Iris pigment epithelial cell (primary cell): ENCODE measurements at regions not wholly inside any gene's neighbourhood (a gene's known extent, or its start where the extent isn't known, plus 50 kb on each side); places are given as distances from the start of the nearest gene placed in this dataset.
"Not testable (repeated sequence)": the region's sequence is repeated elsewhere in the genome, so short reads cannot be mapped to it uniquely, and the experiment has no call there.

ENCODE experiments used
- DNase-seq: peaks from one replicate; pipeline ENCODE4 v3.0.0-alpha.2; 2011; ENCODE audit warnings: low read depth

- not testable (repeated sequence) for DNase-seq
Observed at GRCh38 chr11:67940440-67940839, 63.5 kb downstream of the UNC93B1 start.

GRCh38 chr11:67938964-67939363 is 64.9 kb downstream of the UNC93B1 start:
- DNase-seq, result not testable (repeated sequence)

DNA sequence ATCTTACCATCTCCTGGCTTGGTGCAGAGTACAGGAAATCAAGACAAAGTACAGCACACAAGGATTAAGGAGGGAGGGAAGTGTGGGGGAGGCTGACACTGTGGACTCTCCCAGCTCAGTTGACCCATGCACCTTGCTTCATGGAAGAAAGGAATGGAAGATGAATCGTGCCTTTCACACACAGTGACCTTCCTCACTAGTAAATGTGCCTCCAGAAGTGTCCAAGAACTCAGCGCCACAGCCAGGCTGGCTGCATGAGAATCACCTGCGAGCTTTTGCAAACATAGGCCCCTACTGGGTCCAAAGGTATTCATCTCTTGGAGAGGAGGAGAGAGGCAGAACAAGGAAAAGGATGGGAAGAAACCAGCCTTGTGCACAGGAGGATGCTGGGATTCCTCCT is 65.5 kb downstream of the UNC93B1 start:
- DNase-seq, result not testable (repeated sequence)

DNA sequence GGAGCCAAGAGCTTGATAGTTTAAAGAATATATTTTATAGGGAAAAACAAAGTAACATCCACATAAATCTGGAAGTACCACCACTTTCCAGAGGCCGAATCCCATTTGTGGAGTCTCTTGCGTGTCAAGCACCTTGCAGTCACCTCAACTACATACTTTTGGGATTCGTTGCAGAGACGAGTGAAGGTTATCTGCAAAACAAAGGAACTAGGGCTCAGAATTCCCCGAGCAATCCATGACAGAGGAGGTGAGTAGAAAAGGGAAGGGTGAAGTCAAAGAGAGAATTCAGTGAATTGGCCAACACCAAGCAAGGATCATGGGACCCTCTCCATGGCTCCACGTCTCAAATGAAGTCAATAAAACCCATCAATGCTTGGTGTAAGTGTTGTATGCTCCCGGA is 80.3 kb downstream of the UNC93B1 start:
- DNase-seq, result not testable (repeated sequence)

- DNase-seq, result not testable (repeated sequence)
Observed at GRCh38 chr11:67920546-67920945, 83.4 kb downstream of the UNC93B1 start.

- DNase-seq, result not testable (repeated sequence)
Observed at GRCh38 chr11:67912184-67912583, 91.7 kb downstream of the UNC93B1 start.

DNA sequence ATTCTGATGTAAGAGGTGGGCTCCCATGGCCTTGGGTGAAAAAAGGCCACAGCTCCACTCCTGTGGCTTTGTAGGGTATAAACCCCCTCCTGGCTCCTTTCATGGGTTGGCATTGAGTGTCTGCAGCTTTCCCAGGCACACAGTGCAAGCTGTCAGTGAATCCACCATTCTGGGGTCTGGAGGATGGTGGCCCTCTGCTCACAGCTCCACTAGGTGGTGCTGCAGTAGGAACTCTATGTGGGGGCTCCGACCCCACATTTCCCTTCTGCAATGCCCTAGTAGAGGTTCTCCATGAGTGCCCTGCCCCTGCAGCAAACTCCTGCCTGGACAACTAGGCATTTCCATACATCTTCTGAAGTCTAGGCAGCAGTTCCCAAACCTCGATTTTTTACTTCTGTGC is 92.7 kb downstream of the UNC93B1 start:
- DNase-seq, result not testable (repeated sequence)

DNA sequence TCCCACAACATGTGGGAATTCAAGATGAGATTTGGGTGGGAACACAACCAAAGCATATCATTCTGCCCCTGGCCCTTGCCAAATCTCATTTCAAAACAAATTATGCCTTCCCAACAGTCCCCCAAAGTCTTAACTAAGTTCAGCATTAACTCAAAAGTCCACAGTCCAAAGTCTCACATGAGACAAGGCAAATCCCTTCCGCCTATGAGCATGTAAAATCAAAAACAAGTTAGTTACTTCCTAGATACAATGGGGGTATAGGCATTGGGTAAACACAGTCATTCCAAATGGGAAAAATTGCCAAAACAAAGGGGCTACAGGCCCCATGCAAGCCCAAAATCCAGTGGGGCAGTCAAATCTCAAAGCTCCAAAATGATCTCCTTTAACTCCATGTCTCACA is 93.1 kb downstream of the UNC93B1 start:
- DNase-seq, result not testable (repeated sequence)

DNA sequence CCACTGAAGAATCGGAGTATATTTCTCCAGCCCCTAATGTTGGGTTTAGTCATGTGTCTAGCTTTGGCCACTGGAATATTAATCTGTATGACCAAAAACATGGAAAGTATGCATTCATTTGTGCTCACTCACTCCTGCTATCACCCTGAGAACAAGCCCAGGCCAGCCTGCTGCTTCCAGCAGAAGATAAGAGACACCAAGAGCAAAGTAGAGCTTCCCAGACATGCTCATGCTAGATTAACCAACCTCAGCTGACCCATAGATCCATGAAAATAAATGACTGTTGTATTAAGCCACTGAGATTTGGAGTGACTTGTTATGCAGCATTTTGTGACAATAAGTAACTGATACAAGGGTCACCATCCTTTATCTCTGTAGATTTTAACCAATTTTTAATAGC is 96.9 kb downstream of the UNC93B1 start:
- DNase-seq, result peak; percentile 36

DNA sequence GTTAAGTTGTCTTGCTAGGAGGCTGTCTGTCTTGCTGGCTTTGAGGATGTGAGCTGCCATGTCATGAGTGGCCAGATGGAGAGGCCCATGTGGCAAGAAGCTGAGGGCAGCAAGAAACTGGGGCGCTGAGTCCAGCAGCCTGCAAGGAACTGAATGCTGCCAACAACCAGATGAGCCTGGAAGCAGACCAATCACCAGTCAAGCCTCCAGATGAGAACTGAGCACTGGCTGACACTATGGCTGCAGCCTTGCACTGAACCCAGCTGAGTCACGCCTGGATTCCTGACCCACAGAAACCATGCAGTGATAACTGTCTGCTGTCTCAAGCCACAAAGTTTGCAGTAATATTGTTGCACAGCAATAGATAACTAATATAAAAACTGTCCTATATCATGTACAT is 104.4 kb downstream of the UNC93B1 start:
- DNase-seq, result peak; percentile 86

GRCh38 chr11:67893487-67893886 is 110.4 kb downstream of the UNC93B1 start:
- DNase-seq, result not testable (repeated sequence)

DNA sequence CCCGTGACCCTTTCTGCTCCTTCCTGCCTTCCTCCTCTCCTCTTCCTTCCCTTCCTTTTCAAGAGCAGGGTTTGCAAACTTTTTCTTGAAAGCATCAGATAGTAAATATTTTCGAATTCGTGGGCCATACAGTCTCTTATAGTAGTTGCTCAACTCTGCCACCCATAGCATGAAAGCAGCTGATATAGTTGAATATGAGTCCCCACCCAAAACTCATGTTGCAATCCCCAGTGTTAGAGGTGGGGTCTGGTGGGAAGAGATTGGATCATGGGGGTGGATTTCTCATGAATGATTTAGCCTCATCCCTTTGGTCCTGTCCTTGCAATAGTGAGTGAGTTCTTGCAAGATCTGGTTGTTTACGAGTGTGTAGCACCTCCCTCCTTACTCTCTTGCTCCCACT is 114.3 kb downstream of the UNC93B1 start:
- not testable (repeated sequence) for DNase-seq

DNA sequence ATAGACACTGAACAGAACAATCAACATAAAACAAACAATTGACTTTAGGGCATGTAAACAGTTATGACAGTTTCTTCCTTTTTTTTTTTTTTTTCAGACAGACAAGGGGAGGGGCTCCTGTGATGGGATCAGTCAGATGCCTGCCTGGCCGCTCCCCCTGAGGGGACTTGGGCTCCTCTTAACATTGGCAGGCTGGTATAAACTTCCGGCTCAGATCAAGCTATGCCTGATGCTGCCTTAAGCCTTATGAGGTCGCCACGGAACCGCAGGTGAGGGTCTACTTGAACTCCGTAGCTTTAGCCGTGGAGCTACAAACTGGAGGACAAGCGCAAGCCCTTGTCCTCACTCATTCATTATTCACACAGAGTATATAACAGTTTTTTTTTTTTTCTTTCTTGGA is 115.8 kb downstream of the UNC93B1 start:
- DNase-seq, result not testable (repeated sequence)

DNA sequence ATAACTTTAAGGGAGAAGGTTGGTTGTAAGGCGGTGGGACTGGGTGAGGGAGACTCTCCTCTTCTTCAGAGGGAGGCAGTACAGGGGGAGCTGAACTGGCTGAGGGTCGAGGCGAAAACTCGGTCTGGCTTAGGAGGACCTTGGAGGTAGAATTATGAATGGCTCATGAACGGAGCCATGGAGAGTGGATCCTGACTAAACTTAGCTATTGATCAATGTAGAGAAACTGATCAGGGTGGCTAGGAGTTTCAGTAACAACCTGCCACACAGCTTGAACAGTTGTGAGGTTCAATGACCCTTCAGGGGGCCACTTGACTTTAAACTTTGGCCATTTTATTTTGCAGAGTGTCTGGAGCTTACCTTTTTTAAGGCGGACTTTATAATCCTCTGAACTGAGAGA is 117.2 kb downstream of the UNC93B1 start:
- DNase-seq, result not testable (repeated sequence)

DNA sequence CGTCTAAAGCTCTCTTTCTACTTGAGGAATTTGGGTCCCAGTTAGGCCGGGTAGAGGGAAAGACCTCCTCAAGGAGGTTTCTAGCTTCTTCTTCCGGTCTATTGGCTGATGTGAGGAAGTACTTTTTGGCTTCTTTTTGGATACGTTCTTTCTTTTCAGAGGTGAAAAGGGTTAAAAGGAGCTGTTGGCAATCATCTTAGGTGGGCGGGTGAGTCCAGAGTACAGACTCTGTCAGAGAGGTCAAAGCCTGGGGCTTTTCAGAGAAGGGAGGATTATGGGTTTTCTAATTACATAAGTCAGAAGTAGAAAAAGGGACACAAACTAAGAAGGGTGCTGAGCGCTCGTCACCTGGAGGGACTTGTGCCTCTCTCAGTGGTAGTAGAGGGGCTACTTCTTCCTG is 117.7 kb downstream of the UNC93B1 start:
- DNase-seq, result not testable (repeated sequence)

GRCh38 chr11:67885574-67885973 is 118.3 kb downstream of the UNC93B1 start:
- DNase-seq, result not testable (repeated sequence)

GRCh38 chr11:67884761-67885558 is 118.9 kb downstream of the UNC93B1 start:
- not testable (repeated sequence) for DNase-seq

- not testable (repeated sequence) for DNase-seq
Observed at GRCh38 chr11:67884073-67884757, 119.7 kb downstream of the UNC93B1 start.

GRCh38 chr11:67882304-67882703 is 121.6 kb downstream of the UNC93B1 start:
- not testable (repeated sequence) for DNase-seq

DNA sequence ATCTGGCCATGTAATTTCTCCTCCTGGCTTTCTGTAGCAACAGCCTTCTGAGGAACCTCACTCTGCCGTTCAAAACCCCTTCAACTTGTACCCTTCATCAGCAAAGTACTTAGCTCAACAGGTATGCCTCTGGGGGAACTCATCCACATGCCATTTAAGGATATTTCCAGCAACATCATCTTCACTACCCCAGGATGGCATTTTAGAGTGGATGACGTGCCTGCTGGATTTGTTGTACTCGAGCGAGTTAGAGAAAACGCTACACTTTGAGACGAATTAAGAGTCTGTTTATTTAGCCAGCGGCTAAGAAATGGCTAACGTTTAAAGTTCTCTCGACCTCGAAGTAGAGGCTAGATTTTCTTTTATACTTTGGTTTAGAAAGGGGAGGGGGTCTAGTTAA is 122.1 kb downstream of the UNC93B1 start:
- DNase-seq, result not testable (repeated sequence)

DNA sequence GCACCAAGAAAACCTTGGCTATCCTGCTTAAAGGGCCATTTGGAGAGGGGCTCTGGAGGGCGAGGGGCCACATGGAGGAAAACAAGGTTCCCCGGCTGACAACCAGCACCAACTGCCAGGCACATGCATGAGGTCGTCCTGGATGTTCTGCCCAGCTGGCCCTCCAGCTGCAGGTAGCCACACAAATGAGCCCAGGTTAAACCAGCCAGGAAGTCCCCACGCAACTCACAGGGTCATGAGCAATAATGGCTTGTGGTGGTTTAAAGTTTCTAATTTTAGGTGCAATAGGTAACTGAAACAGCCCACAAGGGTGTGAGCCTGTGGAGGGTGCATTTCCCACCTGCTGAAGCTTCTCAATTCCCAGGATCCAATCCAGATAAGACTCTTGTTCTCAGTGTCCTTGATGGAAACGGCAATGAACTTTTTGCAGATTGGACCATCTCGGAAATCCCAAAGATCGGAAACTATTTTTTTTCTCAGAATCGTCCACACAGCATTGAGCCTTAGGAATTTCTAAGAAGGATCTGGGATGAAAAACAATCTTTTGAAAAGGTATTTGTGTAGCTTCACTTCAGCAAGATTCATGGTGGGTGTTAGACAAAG is 123.2 kb downstream of the UNC93B1 start:
- not testable (repeated sequence) for DNase-seq

- DNase-seq, result not testable (repeated sequence)
Observed at GRCh38 chr11:67878666-67879065, 125.2 kb downstream of the UNC93B1 start.

DNA sequence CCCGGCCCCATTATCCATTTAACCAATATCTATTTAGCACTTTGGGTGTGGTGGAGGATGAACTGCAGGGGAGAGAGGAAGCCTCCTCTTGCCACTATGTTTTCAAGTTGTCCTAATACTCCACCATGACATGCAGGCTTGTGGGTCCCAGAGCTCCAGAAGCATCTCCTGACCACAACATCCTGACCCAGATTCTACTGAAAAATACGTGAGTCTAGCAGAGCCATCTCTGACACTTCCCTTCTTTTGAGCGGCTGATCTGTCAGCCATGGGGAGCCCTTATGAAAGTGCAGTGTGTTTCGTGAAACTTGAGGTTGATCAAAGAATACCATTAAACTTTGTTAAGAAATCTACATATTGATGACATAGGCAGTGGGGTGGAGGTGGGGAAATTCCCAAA is 126.6 kb downstream of the UNC93B1 start:
- not testable (repeated sequence) for DNase-seq
